ENCODE measurements at regions not wholly inside any gene's neighbourhood (a gene's known extent, or its start where the extent isn't known, plus 50 kb on each side); places are given as distances from the start of the nearest gene placed in this dataset.

DNA sequence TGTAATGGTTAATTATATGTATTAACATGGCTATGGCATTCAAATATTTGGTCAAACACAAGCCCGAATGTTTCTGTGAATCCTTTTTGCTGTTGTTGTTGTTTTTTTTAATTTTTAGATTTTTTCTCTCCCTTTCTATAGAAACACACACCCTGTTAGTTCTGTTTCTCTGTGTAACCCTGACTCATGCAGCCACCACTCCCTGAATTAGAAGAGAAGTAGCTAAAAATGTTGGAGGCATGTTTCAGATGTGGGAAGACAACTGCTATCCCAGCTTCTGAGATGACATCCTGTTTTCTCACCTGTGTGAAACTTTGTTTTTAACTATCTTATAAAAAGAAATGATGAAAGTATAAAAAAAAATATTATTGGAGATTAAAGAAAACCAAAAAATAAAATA, 219.6 kb upstream of the RGPD4 start:
- BruUV-seq (replicated peaks), result no TSS peak

GRCh38 chr2:107607473-107607872, 219.2 kb upstream of the RGPD4 start:
- intact Hi-C loops (cut with micrococcal nuclease; ENCODE audit: unreplicated experiment), result no loop called here
- Histone ChIP-seq H3K36me3 (ENCODE audit: insufficient read depth, low read length) (no peaks in the 10 kb centered on the region), H3K79me2 (ENCODE audit: insufficient read depth, low read depth, low read length) (no peaks in the 10 kb centered on the region), H3K9me2 (ENCODE audit: insufficient read depth, low read length) (no peaks in the 10 kb centered on the region), H2AFZ (ENCODE audit: low read length) (no peak overlapping the region), H3K4me2 (ENCODE audit: low read length) (no peak overlapping the region), H3K9me3 (ENCODE audit: low read length) (no peaks in the 10 kb centered on the region), H4K20me1 (ENCODE audit: insufficient read depth, low read length) (no peaks in the 10 kb centered on the region), H3K27ac (ENCODE audit: low read depth, low read length, poor library complexity, severe bottlenecking) (no peak overlapping the region), H3K4me1 (ENCODE audit: insufficient read depth, low read length, poor library complexity, severe bottlenecking) (no peaks in the 10 kb centered on the region), H3K4me3 (ENCODE audit: low read depth, low read length, poor library complexity, severe bottlenecking) (no peak overlapping the region)
- BruUV-seq (replicated peaks), result no TSS peak
- no peak for DNase-seq (ENCODE audit: low spot score)
- POLR2A ChIA-PET, result no interaction called here
- no peak for TF ChIP-seq CTCF (conservative IDR thresholded peaks at IDR 0.05; ENCODE audit: low read length)
- TF ChIP-seq EZH2phosphoT487 (IDR thresholded peaks at IDR 0.05; ENCODE audit: borderline replicate concordance, low read depth, low read length), result no peak
- CTCF ChIA-PET (ENCODE audit: unreplicated experiment), result no interaction called here

More for the DNA sequence above, 219.6 kb upstream of the RGPD4 start:
- ChIA-PET POLR2A (no interaction called here), CTCF (ENCODE audit: unreplicated experiment) (no interaction called here)
- no peak overlapping the region for H3K4me3 ChIP-seq (ENCODE audit: low read depth, low read length, poor library complexity, severe bottlenecking)
- intact Hi-C loops (cut with micrococcal nuclease; ENCODE audit: unreplicated experiment), result no loop called here
- DNase-seq (ENCODE audit: low spot score), result no peak
- no peaks in the 10 kb centered on the region for H3K9me3 ChIP-seq (ENCODE audit: low read length)
- no peak overlapping the region for H2AFZ ChIP-seq (ENCODE audit: low read length)
- H3K4me1 ChIP-seq (ENCODE audit: insufficient read depth, low read length, poor library complexity, severe bottlenecking), result no peaks in the 10 kb centered on the region
- no peak overlapping the region for H3K27ac ChIP-seq (ENCODE audit: low read depth, low read length, poor library complexity, severe bottlenecking)
- no peak overlapping the region for H3K4me2 ChIP-seq (ENCODE audit: low read length)
- no peaks in the 10 kb centered on the region for H4K20me1 ChIP-seq (ENCODE audit: insufficient read depth, low read length)
- no peaks in the 10 kb centered on the region for H3K9me2 ChIP-seq (ENCODE audit: insufficient read depth, low read length)
- H3K79me2 ChIP-seq (ENCODE audit: insufficient read depth, low read depth, low read length), result no peaks in the 10 kb centered on the region
- H3K36me3 ChIP-seq (ENCODE audit: insufficient read depth, low read length), result no peaks in the 10 kb centered on the region
- TF ChIP-seq CTCF (conservative IDR thresholded peaks at IDR 0.05; ENCODE audit: low read length) (no peak), EZH2phosphoT487 (IDR thresholded peaks at IDR 0.05; ENCODE audit: borderline replicate concordance, low read depth, low read length) (no peak)

GRCh38 chr2:107615039-107615438, 211.7 kb upstream of the RGPD4 start:
- H3K27ac ChIP-seq (ENCODE audit: low read depth, low read length, poor library complexity, severe bottlenecking), result no peak overlapping the region
- H3K4me2 ChIP-seq (ENCODE audit: low read length), result no peak overlapping the region
- H3K9me3 ChIP-seq (ENCODE audit: low read length), result peaks cover 11% of the 10 kb centered on the region; the same call in 1 of the 2 replicates
- ChIA-PET POLR2A (no interaction called here), CTCF (ENCODE audit: unreplicated experiment) (no interaction called here)
- BruUV-seq (replicated peaks), result no TSS peak
- H3K36me3 ChIP-seq (ENCODE audit: insufficient read depth, low read length), result no peaks in the 10 kb centered on the region
- H2AFZ ChIP-seq (ENCODE audit: low read length), result no peak overlapping the region
- H4K20me1 ChIP-seq (ENCODE audit: insufficient read depth, low read length), result no peaks in the 10 kb centered on the region
- H3K4me3 ChIP-seq (ENCODE audit: low read depth, low read length, poor library complexity, severe bottlenecking), result no peak overlapping the region
- H3K79me2 ChIP-seq (ENCODE audit: insufficient read depth, low read depth, low read length), result no peaks in the 10 kb centered on the region
- intact Hi-C loops (cut with micrococcal nuclease; ENCODE audit: unreplicated experiment), result no loop called here
- H3K4me1 ChIP-seq (ENCODE audit: insufficient read depth, low read length, poor library complexity, severe bottlenecking), result no peaks in the 10 kb centered on the region
- DNase-seq (ENCODE audit: low spot score), result no peak
- TF ChIP-seq EZH2phosphoT487 (IDR thresholded peaks at IDR 0.05; ENCODE audit: borderline replicate concordance, low read depth, low read length), result no peak
- no peak for TF ChIP-seq CTCF (conservative IDR thresholded peaks at IDR 0.05; ENCODE audit: low read length)
- H3K9me2 ChIP-seq (ENCODE audit: insufficient read depth, low read length), result no peaks in the 10 kb centered on the region
